ENCODE measurements at regions not wholly inside any gene's neighbourhood (a gene's known extent, or its start where the extent isn't known, plus 50 kb on each side); places are given as distances from the start of the nearest gene placed in this dataset.
"Not testable (repeated sequence)": the region's sequence is repeated elsewhere in the genome, so short reads cannot be mapped to it uniquely, and the experiment has no call there.

GRCh38 chr5:142530904-142531303 lies 155.0 kb downstream of the FGF1 start:
- TF ChIP-seq CTCF (conservative IDR thresholded peaks at IDR 0.05; ENCODE audit: low read depth, low read length): no peak
- H3K4me3 ChIP-seq (ENCODE audit: low read depth, low read length): no peak overlapping the region
- DNase-seq (ENCODE audit: low read depth): no peak

- no peak overlapping the region for H3K4me3 ChIP-seq (ENCODE audit: low read depth, low read length)
- no peak for TF ChIP-seq CTCF (conservative IDR thresholded peaks at IDR 0.05; ENCODE audit: low read depth, low read length)
- DNase-seq (ENCODE audit: low read depth): peak; percentile 62
These were observed 156.1 kb downstream of the FGF1 start for GRCh38 chr5:142529626-142530278.

GRCh38 chr5:142527664-142528295 lies 158.1 kb downstream of the FGF1 start:
- no peak for DNase-seq (ENCODE audit: low read depth)
- no peak for TF ChIP-seq CTCF (conservative IDR thresholded peaks at IDR 0.05; ENCODE audit: low read depth, low read length)
- no peak overlapping the region for H3K4me3 ChIP-seq (ENCODE audit: low read depth, low read length)

GRCh38 chr5:142527234-142527633 lies 158.7 kb downstream of the FGF1 start:
- H3K4me3 ChIP-seq (ENCODE audit: low read depth, low read length): no peak overlapping the region
- no peak for TF ChIP-seq CTCF (conservative IDR thresholded peaks at IDR 0.05; ENCODE audit: low read depth, low read length)
- no peak for DNase-seq (ENCODE audit: low read depth)

- TF ChIP-seq CTCF (conservative IDR thresholded peaks at IDR 0.05; ENCODE audit: low read depth, low read length): no peak
These were observed 162.9 kb downstream of the FGF1 start for GRCh38 chr5:142522983-142523382.

GRCh38 chr5:142521706-142522105 lies 164.2 kb downstream of the FGF1 start:
- DNase-seq (ENCODE audit: low read depth): no peak
- H3K4me3 ChIP-seq (ENCODE audit: low read depth, low read length): no peak overlapping the region
- no peak for TF ChIP-seq CTCF (conservative IDR thresholded peaks at IDR 0.05; ENCODE audit: low read depth, low read length)

More at GRCh38 chr5:142522983-142523382, 162.9 kb downstream of the FGF1 start:
- no peak for DNase-seq (ENCODE audit: low read depth)
- H3K4me3 ChIP-seq (ENCODE audit: low read depth, low read length): no peak overlapping the region

- DNase-seq (ENCODE audit: low read depth): no peak
- H3K4me3 ChIP-seq (ENCODE audit: low read depth, low read length): no peak overlapping the region
- TF ChIP-seq CTCF (conservative IDR thresholded peaks at IDR 0.05; ENCODE audit: low read depth, low read length): no peak
These were observed 165.0 kb downstream of the FGF1 start for GRCh38 chr5:142520885-142521284.

- H3K4me3 ChIP-seq (ENCODE audit: low read depth, low read length); DNase-seq (ENCODE audit: low read depth): not testable (repeated sequence)
These were observed 166.0 kb downstream of the FGF1 start for GRCh38 chr5:142519913-142520312.
